CD4-positive, alpha-beta T cell (primary cell): ENCODE measurements at regions not wholly inside any gene's neighbourhood (a gene's known extent, or its start where the extent isn't known, plus 50 kb on each side); places are given as distances from the start of the nearest gene placed in this dataset.
A peak's percentile ranks its signal among the peaks of the same experiment; 100 is the strongest.

Source experiments
- ATAC-seq: fragments of 200-7000 bp; cut with Tn5 transposase; one replicate; pipeline ENCODE4 v1.10.0; 2022; ENCODE audit warnings: mild to moderate bottlenecking; ENCODE audit not compliant: poor library complexity
- CTCF ChIA-PET: fragments of 350-600 bp; sonication (Branson Sonifier 250); formaldehyde crosslinking; loops from one replicate; lab custom pipeline; 2021; ENCODE audit warnings: antibody characterized with exemption, inconsistent platforms; lab: Charles Lee
- POLR2A ChIA-PET: fragments of 350-600 bp; sonication (Branson Sonifier 250); formaldehyde crosslinking; loops from one replicate; lab custom pipeline; 2021; ENCODE audit warnings: antibody characterized with exemption, inconsistent platforms; lab: Charles Lee
- DNase-seq, 14 experiments: peaks; one replicate each; pipeline ENCODE4 v3.0.0-alpha.2; 2013 to 2020; ENCODE audit warnings: mixed read lengths in 2 of 14
- H3K27ac ChIP-seq, 2 donors: one replicate each; pipeline versions ENCODE4 v1.5.1 to v1.7.0; 2013; ENCODE audit warnings: low read length in 2 of 2, low read depth in 1 of 2, mild to moderate bottlenecking in 1 of 2
- H3K27me3 ChIP-seq, 2 experiments: 1 replicate in 1 of 2; 2 replicates in 1 of 2; pipeline versions ENCODE4 v1.6.1 to v1.7.0; 2013; ENCODE audit warnings: low read length in 2 of 2, control low read depth in 1 of 2, mild to moderate bottlenecking in 1 of 2, moderate library complexity in 1 of 2; ENCODE audit not compliant: insufficient read depth in 2 of 2, control insufficient read depth in 1 of 2
- H3K36me3 ChIP-seq: one replicate; pipeline ENCODE4 v1.6.1; 2013; ENCODE audit warnings: low read length, control low read depth; ENCODE audit not compliant: insufficient read depth
- H3K4me1 ChIP-seq: one replicate; pipeline ENCODE4 v1.6.1; 2013; ENCODE audit warnings: low read length, control low read depth; ENCODE audit not compliant: insufficient read depth
- H3K4me3 ChIP-seq: one replicate; pipeline ENCODE4 v1.5.1; 2013; ENCODE audit warnings: mild to moderate bottlenecking, low read length, moderate library complexity
- H3K9me3 ChIP-seq, 2 experiments: 1 replicate in 1 of 2; 2 replicates in 1 of 2; pipeline versions ENCODE4 v1.6.1 to v1.7.0; 2013; ENCODE audit warnings: low read length in 2 of 2, mild to moderate bottlenecking in 2 of 2, control low read depth in 1 of 2, moderate library complexity in 1 of 2; ENCODE audit not compliant: control insufficient read depth in 1 of 2, insufficient read depth in 1 of 2
- H3K27ac Mint-ChIP-seq: one replicate; pipeline ENCODE4 v1.8.0; 2020; ENCODE audit warnings: mixed read lengths
- H3K27me3 Mint-ChIP-seq: one replicate; pipeline ENCODE4 v1.8.0; 2021; ENCODE audit warnings: mixed read lengths
- H3K36me3 Mint-ChIP-seq: one replicate; pipeline ENCODE4 v1.8.0; 2021; ENCODE audit warnings: low read depth, mixed read lengths
- H3K4me1 Mint-ChIP-seq: one replicate; pipeline ENCODE4 v1.8.0; 2021; ENCODE audit warnings: low read depth, mixed read lengths
- H3K4me3 Mint-ChIP-seq: one replicate; pipeline ENCODE4 v1.8.0; 2020; ENCODE audit warnings: mild to moderate bottlenecking, mixed read lengths
- H3K9me3 Mint-ChIP-seq: one replicate; pipeline ENCODE4 v1.8.0; 2020; ENCODE audit warnings: mixed read lengths
- intact Hi-C, 2 experiments: fragments of 100-400 bp; cut with DNase I in 1 of 2; cut with micrococcal nuclease in 1 of 2; formaldehyde crosslinking; loops; one replicate each; pipeline versions ENCODE4 v1.15.1 to v1.9.0; 2023 to 2025; cut with DNase I, micrococcal nuclease
- TF ChIP-seq, protein P1 (sequence below): fragments of 200-600 bp; IDR thresholded peaks from one replicate; pipeline ENCODE4 v1.8.0; 2022; ENCODE audit warnings: antibody characterized with exemption, mild to moderate bottlenecking

DNA sequence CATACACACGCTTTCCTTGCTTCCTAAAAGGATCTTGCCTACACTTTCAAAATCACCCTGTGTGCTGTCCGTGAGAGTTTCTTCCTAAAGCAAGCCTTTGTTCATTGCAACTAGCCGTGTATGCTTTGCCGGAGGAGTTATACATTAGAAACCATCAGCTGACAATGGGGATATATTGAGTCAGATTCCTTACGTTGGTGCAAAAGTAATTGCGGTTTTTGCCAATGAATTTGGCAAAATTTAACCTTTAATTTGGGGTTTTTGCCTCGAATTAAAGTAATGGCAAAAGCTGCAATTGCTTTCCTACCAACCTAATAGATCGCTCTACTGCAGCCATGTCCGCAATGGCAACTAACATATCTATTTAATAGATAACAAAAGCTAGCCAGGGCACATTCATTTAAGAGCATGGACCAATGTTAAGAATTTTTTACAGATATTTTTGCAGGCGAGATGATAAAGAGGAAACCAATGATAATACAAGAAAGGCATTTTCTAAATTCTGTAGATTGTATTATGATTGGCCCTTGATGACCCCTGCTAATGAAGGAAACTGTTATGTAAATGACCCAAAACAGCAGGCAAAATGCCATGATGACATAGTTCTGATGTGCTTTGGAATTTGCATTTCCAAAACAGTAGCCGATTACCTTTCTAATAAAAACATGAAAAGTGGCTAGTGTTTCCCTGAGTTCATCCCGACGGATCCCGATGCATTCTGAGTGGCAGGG is 184.8 kb upstream of the NRP1 start:
- intact Hi-C loops = no loop called here
- H3K36me3 Mint-ChIP-seq = no peaks in the 10 kb centered on the region
- H3K27me3 ChIP-seq = peaks cover 0 to 15% of the 10 kb centered on the region in 2 experiments
- ATAC-seq = no peak
- no peak for DNase-seq
- H3K9me3 Mint-ChIP-seq = no peaks in the 10 kb centered on the region
- no peaks in the 10 kb centered on the region for H3K4me1 Mint-ChIP-seq
- H3K4me1 ChIP-seq = no peaks in the 10 kb centered on the region
- TF ChIP-seq, protein P1, sequence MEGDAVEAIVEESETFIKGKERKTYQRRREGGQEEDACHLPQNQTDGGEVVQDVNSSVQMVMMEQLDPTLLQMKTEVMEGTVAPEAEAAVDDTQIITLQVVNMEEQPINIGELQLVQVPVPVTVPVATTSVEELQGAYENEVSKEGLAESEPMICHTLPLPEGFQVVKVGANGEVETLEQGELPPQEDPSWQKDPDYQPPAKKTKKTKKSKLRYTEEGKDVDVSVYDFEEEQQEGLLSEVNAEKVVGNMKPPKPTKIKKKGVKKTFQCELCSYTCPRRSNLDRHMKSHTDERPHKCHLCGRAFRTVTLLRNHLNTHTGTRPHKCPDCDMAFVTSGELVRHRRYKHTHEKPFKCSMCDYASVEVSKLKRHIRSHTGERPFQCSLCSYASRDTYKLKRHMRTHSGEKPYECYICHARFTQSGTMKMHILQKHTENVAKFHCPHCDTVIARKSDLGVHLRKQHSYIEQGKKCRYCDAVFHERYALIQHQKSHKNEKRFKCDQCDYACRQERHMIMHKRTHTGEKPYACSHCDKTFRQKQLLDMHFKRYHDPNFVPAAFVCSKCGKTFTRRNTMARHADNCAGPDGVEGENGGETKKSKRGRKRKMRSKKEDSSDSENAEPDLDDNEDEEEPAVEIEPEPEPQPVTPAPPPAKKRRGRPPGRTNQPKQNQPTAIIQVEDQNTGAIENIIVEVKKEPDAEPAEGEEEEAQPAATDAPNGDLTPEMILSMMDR = no peak
- H3K36me3 ChIP-seq = no peaks in the 10 kb centered on the region
- no peak overlapping the region for H3K27ac Mint-ChIP-seq
- ChIA-PET POLR2A (no interaction called here), CTCF (no interaction called here)
- peaks cover 0 to 6% of the 10 kb centered on the region in 2 experiments for H3K9me3 ChIP-seq
- H3K27ac ChIP-seq = no peak overlapping the region
- no peak overlapping the region for H3K4me3 Mint-ChIP-seq
- H3K4me3 ChIP-seq = no peak overlapping the region
- peaks cover 41% of the 10 kb centered on the region for H3K27me3 Mint-ChIP-seq

DNA sequence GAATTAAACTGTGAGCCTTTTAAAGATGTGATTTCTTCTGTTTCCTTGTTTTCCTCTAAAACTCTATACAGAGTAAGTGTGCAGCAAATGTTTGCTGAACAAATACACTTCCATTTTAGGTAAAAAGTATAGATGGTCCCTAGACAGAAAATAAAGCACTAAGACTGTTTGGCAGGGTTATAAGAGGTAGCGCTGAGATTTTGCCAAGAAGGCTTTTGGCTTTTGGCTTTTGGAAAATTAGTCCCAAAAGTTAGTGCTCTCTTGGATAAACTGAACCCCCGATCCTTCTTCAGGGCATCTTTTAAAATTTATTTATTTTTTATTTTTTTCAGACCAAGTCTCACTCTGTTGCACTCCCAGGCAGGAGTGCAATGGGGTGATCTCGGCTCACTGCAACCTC is 175.7 kb upstream of the NRP1 start:
- CTCF ChIA-PET = no interaction called here
- H3K27ac ChIP-seq = no peak overlapping the region
- H3K4me3 ChIP-seq = no peak overlapping the region
- Mint-ChIP-seq H3K27me3 (peaks cover 24% of the 10 kb centered on the region), H3K4me1 (no peaks in the 10 kb centered on the region), H3K27ac (no peak overlapping the region), H3K36me3 (no peaks in the 10 kb centered on the region), H3K9me3 (no peaks in the 10 kb centered on the region), H3K4me3 (no peak overlapping the region)
- TF ChIP-seq, protein P1 = no peak
- POLR2A ChIA-PET = interaction anchor here (0.7 kb wide), 1 partner anchor 308 kb away, joined by 3 read pairs; no protein-coding TSS in a partner anchor
- H3K4me1 ChIP-seq = no peaks in the 10 kb centered on the region
- no peaks in the 10 kb centered on the region for H3K36me3 ChIP-seq
- DNase-seq = no peak
- no peak for ATAC-seq
- H3K27me3 ChIP-seq = no peaks in the 10 kb centered on the region
- intact Hi-C loops = no loop called here
- H3K9me3 ChIP-seq = peaks cover 0 to 3% of the 10 kb centered on the region in 2 experiments

DNA sequence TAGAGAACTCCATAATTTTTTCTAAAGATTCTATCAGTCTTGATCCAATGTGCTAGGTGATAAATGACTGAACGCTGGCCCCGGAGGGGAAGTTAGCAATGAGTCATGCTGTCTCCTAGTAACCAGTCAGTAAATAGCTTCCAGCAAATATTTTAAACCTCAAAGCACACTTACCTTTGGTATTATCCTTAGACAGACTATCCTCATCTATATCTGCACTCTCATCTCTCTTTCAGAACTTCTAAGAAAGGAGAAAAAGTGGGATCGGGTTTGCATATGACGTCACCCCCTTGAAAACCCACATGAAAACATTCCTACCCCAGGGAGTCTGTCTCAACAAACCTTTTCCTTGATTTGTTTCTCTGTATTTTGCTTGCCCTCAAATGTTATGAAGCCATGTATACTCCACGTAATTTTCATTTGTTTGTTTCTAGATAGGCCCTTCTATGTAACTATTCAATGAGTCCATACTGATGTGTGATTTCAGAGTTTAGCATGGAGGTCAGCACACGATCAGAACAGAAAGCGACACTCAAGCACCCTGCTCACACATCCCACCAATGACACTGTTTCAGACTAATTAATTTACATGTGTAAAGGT is 174.9 kb upstream of the NRP1 start:
- H3K9me3 Mint-ChIP-seq = no peaks in the 10 kb centered on the region
- Histone ChIP-seq H3K27ac (no peak overlapping the region), H3K9me3 (peaks cover 0 to 3% of the 10 kb centered on the region in 2 experiments), H3K4me3 (no peak overlapping the region), H3K27me3 (no peaks in the 10 kb centered on the region), H3K36me3 (no peaks in the 10 kb centered on the region), H3K4me1 (no peaks in the 10 kb centered on the region)
- H3K27ac Mint-ChIP-seq = no peak overlapping the region
- no peaks in the 10 kb centered on the region for H3K4me1 Mint-ChIP-seq
- TF ChIP-seq, protein P1 = no peak
- H3K36me3 Mint-ChIP-seq = no peaks in the 10 kb centered on the region
- H3K27me3 Mint-ChIP-seq = peaks cover 24% of the 10 kb centered on the region
- ATAC-seq = no peak
- ChIA-PET POLR2A (interaction anchor here (0.7 kb wide), 1 partner anchor 307 kb away, joined by 3 read pairs; no protein-coding TSS in a partner anchor), CTCF (no interaction called here)
- H3K4me3 Mint-ChIP-seq = no peak overlapping the region
- DNase-seq = peak in 3 of 14 experiments; percentile 22 to 61 (median 56)
- intact Hi-C loops = no loop called here
